GM21737 (cell line): ENCODE measurements at regions not wholly inside any gene's neighbourhood (a gene's known extent, or its start where the extent isn't known, plus 50 kb on each side); places are given as distances from the start of the nearest gene placed in this dataset.
"Not testable (repeated sequence)": the region's sequence is repeated elsewhere in the genome, so short reads cannot be mapped to it uniquely, and the experiment has no call there.

Source experiments
- ATAC-seq: cut with Tn5 transposase; IDR thresholded peaks from one replicate; pipeline ENCODE4 v1.9.1; 2021; ENCODE audit warnings: mild to moderate bottlenecking, moderate library complexity; ENCODE audit not compliant: unreplicated experiment

DNA sequence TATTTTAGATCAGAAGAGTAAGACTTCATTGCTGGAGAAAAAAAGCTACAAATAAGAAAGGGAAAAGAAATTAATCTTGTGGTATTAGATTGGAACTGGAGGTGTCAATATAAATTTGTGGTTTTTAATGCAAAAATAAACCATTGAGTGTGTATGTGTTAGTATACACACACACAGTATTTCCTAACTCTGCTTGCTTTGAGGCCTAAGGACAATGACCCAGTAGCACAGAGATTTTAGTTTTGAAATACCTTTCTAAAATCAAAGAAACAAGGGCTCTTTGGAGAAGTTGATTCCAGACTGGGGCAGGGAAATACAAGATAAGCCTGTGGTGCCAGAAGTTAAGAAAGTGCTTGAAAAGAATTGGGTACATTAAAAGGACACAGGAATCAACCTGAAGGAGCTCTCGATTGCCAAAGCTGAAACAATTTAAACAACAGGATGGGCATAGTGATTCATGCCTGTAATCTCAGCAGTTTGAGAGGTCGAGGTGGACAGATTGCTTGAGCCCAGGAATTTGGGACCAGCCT lies 84.6 kb upstream of the DTNBP1 start:
- ATAC-seq, result no peak

- no peak for ATAC-seq
Measured at GRCh38 chr6:15745781-15746180, 83.0 kb upstream of the DTNBP1 start.

- ATAC-seq, result no peak
Measured at GRCh38 chr6:15744818-15745402, 82.1 kb upstream of the DTNBP1 start.

GRCh38 chr6:15742013-15742412 lies 79.2 kb upstream of the DTNBP1 start:
- ATAC-seq, result not testable (repeated sequence)

DNA sequence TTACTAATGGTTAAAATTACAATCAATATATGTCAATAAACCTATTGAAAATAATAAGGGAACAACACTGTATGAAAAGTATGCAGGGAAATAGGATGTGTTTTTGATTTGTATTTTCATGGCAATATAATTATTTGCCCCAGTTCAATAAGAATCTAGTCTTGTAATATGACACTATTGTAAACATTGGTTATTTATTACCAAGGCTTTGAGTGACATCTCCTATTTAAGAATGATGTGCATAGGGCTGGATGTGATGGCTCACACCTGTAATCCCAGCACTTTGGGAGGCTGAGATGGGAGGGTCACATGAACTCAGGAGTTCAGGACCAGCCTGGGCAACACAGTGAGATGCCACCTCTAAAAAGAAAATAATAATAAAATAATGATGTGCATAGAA lies 78.6 kb upstream of the DTNBP1 start:
- ATAC-seq, result no peak

GRCh38 chr6:15739867-15740266 lies 77.0 kb upstream of the DTNBP1 start:
- no peak for ATAC-seq

DNA sequence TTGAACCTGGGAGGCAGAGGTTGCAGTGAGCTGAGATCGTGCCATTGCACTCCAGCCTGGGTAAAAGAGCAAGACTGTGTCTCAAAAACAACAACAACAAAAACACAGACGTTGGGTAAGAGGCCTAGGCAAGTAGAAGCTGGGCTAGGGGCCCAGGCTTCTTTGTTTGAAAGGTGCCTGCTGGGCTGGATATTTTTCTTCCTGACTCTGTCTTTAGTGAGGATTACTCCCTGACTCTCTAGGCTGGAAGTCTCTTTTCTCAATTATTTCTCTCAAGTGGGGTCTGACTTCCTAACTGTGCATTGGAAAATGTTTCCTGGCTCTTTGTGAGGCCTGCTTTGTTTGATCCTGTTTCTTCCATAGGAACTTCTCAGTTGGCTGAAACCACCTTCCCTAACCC lies 76.5 kb upstream of the DTNBP1 start:
- ATAC-seq, result no peak

DNA sequence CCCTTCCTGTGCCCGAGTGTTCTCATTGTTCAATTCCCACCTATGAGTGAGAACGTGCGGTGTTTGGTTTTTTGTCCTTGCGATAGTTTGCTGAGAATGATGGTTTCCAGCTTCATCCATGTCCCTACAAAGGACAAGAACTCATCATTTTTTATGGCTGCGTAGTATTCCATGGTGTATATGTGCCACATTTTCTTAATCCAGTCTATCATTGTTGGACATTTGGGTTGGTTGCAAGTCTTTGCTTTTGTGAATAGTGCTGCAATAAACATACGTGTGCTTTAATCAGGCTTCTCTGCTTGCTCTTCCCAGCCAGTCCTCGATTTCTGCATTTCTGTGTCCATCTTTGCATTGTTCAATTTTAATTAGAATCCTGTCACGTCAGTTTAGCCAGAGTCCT lies 75.4 kb upstream of the DTNBP1 start:
- not testable (repeated sequence) for ATAC-seq

DNA sequence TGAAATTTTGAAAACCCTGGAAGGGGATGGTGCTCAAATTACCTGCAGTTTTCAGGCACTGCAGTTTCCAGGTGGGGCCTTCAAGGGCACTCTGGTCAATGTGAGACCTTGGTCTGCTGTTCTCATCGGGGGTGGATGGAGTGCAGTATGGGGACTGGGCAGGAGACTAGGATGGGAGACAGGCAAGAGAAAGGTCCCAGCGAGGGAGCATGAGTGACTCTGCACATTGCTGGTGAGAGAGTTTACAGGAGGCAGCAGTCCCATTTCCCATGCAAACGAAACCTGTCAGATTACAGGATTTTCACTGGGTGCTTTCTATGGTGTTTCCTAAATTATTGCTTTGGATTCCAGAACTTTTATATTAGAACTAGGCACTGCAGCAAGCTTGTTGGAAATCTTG lies 73.5 kb upstream of the DTNBP1 start:
- ATAC-seq, result no peak

DNA sequence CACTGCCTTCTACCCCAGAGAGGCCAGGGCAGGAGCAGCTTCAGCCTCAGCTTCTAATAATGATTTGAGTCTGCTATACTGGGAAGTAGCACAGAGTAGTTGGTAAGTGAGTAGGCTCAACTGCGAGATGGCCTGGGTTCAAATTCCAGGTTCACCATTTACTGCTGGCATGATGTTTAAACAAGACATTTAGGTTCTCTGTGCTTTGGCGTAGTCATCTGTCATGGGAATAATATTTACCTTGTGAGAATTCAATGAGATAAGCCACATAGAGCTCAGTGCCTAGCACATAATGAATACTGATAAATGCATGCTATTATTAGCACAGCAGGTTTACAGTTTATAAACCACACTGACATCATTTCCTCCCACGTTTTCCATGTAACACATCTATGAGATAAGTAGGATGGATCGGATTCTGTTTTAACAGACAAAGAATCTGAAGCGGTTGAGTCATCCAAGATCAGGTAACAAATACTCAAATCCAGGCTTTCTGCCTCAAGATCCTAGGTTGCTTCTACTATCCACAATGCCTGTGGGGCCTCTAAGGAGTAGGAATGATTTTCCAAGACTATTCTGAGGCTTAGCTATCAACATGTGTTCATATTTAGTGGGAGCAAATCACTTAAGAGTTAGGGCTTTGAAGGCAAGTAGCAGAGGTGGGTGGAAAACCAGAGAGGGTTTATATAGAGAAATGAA lies 72.9 kb upstream of the DTNBP1 start:
- no peak for ATAC-seq

DNA sequence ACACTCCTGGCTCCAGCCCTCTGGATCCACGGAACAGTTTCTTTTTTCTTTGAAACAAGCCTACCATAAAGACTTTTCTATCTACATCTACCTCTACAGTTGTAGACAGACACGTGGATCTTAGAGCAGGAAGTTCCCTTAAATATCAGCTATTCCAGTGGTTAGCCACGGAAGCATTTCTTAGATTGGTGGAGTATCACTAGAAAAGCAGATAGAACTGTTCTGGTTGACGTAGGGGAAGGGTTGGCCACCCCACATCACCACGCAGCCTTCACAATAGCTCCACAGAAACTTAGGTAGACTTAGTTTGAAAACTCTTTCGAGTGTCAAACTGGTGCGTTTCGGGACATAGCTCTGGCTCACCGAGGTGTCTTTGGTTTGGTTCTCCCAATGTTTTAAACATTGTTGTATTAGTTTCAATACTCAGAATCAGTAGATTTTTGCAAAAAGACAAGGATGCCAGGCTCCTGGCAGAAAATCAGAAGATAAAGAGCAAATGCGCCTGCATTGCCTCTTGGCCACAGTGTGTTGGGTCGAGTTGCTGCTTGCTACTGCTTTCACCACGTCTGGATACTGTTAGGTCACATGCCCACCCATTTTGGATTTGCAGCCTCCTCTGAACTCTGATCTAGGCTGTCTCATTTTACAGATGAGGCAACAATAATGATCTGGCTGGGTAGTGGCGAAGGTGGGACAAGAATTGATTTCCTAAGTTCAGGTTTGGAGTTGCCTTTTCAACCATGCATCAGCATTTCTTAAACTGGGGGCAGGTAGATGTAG lies 71.5 kb upstream of the DTNBP1 start:
- ATAC-seq, result no peak

GRCh38 chr6:15730922-15731321 lies 68.1 kb upstream of the DTNBP1 start:
- ATAC-seq, result no peak

DNA sequence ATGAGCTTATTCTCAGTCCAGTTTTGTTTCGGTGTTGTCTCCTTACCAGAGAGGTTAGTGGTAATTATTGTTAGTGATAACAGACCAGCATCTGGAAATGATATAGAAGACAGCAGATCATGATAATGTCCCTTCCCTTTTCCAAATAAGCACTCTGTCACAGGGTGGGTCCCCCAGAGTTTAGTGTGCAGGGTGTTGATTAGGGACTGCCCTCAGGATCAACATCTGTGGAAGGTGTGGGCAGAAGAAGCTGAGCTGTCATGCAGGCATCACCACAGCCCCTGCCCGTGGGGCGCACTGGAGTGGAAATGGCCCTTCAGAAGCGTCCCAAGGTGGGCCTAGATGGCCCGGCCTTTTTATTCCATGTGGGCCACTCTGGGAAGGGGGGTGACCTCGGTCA lies 67.6 kb upstream of the DTNBP1 start:
- no peak for ATAC-seq

GRCh38 chr6:15722731-15723130 lies 59.9 kb upstream of the DTNBP1 start:
- ATAC-seq, result no peak

DNA sequence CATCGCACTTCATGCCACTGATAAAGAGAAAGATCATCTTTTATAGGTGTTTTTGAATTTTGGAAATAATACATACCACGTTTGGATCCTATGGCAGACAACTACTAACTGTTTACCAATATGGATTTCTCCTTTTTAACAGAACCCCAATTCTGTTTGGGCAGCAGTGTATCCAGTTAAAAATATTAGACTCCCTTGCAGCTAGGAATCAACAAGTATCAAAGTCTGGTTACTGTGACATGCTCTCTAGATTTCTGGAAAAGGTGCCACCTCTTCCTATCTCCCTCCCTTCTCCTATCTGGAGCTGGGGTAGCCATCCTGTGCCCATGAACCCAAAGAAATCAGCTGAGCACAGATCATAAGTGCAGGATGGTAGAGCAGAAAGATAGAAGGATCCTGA lies 54.1 kb upstream of the DTNBP1 start:
- ATAC-seq, result no peak

DNA sequence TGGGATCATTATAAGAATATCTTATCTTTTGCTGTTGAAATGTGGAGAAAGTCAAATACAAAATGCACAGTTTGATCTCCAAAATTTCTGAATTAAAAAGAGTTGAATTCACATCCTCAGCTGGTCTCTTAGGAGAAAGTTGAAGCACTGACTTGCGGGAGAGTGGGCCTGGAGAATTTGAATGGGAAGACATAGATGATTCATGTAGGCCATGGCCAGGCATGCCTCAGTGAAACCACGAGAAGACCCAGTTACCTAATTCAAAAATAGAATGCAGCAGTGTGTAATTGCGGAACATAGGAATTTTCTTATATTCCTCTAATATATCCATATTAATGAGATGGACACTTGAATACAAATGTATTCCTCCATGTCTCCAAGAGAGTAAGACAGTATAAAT lies 53.0 kb upstream of the DTNBP1 start:
- no peak for ATAC-seq

DNA sequence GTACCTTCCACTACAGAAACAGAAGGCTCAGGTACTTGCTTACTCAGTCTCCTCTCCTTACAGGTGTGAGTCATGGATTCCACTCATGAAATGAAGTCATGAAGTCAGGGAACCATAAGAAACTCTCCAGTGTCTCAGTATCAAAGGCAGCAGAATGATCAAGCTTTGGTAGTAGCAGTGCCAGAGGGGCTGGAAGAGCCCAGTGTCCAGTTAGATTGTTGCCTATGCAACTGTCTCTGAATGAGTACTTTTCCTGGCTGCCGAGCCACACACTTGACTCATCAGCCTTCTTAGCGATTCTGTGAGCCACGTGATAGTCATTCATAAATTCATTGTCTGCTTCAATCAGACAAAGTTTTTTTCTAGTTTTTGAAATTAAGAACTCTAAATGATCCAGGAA lies 52.2 kb upstream of the DTNBP1 start:
- no peak for ATAC-seq

GRCh38 chr6:15714658-15715057 lies 51.8 kb upstream of the DTNBP1 start:
- ATAC-seq, result no peak

DNA sequence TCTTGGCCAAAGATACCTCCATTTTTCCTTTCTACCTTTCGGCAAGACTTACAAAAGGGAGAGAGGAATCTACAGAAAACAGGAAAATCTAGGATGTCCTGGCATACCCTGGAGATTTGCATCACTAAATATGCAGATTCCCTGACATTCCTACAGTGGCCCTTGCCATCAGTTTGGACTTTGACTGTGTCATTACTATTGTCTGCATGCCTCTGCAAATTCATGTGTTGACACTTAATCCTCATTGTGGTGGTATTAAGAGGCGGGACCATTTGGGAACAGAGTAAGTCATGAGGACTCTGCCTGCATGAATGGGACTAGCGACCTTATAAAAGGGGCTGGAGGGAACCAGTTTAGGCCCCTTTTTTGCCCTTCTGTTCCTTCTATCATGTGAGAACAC lies 50.5 kb upstream of the DTNBP1 start:
- no peak for ATAC-seq

- ATAC-seq, result no peak
Measured at GRCh38 chr6:15712797-15713196, 50.0 kb upstream of the DTNBP1 start.
